22Rv1 (cell line): ENCODE measurements at regions not wholly inside any gene's neighbourhood (a gene's known extent, or its start where the extent isn't known, plus 50 kb on each side); places are given as distances from the start of the nearest gene placed in this dataset.
"Not testable (repeated sequence)": the region's sequence is repeated elsewhere in the genome, so short reads cannot be mapped to it uniquely, and the experiment has no call there.

Experiments used
- H3K27ac ChIP-seq: fragments of 450-650 bp; 2 replicates; pipeline ENCODE4 v1.5.1; 2017
- ZFX ChIP-seq: fragments of 450-650 bp; IDR thresholded peaks from 2 replicates; pipeline ENCODE4 v1.6.1; 2017; ENCODE audit warnings: antibody characterized with exemption, borderline replicate concordance
- TF ChIP-seq, protein P1 (sequence below): fragments of 450-650 bp; IDR thresholded peaks from 2 replicates; pipeline ENCODE4 v1.5.1; 2017; ENCODE audit warnings: mild to moderate bottlenecking

DNA sequence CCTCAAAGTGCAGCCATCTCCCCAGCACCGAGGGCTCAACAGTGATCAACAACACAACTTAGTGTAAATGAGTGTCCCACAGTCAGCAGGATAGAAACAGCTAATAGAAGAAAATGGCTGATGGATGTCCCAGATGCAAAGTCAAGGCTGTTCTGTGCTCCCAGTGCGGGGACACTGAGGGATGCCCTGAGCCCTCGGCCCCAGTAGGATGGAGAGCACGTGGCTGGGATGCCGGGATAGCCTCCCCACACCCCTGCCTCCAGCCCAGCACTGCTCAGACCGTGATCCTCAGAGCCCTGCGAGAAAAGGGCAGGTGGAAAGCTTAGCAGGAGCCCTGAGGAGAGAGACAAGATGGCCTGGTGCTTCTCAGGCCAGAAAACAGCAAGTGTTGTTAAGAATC lies 243.9 kb upstream of the TCERG1L start:
- H3K27ac ChIP-seq = no peak overlapping the region
- TF ChIP-seq, protein P1, sequence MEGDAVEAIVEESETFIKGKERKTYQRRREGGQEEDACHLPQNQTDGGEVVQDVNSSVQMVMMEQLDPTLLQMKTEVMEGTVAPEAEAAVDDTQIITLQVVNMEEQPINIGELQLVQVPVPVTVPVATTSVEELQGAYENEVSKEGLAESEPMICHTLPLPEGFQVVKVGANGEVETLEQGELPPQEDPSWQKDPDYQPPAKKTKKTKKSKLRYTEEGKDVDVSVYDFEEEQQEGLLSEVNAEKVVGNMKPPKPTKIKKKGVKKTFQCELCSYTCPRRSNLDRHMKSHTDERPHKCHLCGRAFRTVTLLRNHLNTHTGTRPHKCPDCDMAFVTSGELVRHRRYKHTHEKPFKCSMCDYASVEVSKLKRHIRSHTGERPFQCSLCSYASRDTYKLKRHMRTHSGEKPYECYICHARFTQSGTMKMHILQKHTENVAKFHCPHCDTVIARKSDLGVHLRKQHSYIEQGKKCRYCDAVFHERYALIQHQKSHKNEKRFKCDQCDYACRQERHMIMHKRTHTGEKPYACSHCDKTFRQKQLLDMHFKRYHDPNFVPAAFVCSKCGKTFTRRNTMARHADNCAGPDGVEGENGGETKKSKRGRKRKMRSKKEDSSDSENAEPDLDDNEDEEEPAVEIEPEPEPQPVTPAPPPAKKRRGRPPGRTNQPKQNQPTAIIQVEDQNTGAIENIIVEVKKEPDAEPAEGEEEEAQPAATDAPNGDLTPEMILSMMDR = no peak
- TF ChIP-seq ZFX = no peak

DNA sequence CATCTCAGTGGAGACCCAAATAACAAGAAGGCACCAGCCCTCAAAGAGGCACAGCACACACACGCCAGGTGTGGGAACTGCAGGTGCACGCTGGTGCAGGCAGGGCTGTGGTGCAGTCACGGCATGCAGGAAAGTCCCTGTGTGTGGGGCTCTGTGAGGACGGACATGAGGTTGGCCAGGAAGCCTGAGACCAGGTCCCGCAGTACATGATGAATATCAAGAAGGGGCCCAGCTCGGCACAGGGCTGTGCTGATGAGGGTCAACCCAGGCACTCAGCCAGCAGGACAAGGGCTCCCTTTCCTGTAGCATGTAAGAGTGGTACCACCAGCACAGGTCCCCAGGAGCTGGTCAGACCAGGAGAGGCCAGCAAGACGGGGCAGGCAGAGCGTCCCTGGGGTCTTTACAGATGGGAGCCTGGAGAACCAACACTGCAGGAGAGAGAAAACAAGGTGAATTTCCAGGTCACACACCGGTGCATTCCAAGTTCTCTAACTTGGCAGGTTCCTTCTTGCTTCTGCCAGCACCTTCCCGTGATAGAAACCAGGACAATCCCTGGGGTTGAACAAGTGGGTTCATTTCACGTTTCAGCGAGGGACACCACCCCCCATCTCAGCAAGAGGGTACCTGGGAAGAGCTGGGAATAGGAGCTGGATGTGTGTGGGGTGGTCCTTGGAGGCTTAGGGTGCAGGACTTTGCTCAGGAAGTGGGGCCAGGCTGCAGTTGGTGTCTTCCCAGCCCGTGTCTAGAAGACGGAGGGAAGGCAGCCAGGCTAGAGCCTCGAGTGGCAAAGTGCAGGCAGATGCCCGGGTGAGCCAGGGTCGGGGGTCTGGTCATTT lies 244.8 kb upstream of the TCERG1L start:
- H3K27ac ChIP-seq = no peak overlapping the region
- TF ChIP-seq ZFX = no peak
- TF ChIP-seq, protein P1 = no peak

DNA sequence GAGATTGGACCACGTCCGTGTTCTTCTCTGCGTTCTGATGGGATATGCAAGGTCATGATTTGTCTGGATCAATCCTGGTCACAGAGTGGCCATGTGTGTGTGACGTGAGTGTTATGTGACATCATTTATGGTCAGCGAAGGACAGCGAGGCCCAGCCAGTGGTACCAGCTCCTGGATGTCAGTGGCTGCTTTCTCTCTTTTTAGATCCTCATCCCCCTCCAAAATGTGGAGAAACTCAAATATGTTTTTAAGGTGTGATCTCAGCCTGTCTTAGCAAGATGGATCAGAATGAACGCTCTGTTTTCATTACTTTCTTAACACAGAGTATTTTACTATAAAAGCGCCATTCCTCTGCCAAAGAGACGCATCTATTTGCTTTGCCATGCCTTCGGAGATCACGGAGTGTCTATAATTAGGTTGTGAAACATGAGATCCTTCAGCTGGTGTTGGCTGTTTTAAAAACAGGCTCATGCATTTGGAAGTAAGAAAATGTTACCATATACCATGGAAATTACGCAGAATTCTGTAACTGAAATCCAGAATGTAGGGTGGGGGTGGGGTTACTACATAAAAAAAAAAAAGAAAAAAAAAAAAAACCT lies 245.5 kb upstream of the TCERG1L start:
- H3K27ac ChIP-seq = no peak overlapping the region
- TF ChIP-seq, protein P1 = no peak
- no peak for TF ChIP-seq ZFX

DNA sequence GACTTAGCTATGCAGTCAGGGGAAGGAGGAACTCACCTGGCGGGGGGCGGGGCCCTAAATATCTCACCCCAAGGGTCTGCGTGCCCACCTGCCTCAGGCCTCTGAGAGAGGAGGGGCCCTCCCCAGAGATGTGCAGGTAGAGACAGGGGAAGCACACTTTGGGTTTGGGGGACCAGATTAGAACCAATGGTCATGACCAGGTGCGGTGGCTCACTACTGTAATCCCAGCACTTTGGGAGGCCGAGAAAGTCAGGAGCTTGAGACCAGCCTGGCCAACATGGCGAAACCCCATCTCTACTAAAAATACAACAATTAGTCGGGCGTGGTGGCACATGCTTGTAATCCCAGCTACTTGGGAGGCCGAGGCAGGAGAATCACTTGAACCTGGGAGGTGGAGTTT lies 246.4 kb upstream of the TCERG1L start:
- not testable (repeated sequence) for H3K27ac ChIP-seq

DNA sequence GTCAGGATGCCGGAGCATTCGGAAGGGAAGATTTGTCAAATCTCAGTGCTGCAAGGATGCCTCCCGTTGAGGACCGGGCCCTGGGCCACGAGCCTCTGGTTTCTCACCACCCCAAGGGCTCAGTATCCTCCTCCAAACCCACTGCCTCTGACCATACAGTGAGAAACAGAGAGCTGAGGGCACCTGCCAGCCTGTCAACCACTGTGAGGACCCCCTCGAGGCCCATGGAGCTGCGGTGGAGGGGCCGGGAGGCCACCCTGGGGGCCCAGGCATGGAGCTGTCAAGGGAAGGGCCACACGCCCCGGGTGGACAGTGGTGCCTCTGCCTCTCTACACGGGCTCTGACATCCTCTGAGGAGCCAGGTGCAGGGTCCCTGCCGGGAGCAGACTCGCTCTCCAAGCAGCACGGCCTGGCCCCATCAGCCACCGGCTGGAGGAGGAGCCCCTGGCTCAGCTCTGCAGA lies 248.0 kb upstream of the TCERG1L start:
- no peak overlapping the region for H3K27ac ChIP-seq
- TF ChIP-seq ZFX = no peak
- TF ChIP-seq, protein P1 = no peak

DNA sequence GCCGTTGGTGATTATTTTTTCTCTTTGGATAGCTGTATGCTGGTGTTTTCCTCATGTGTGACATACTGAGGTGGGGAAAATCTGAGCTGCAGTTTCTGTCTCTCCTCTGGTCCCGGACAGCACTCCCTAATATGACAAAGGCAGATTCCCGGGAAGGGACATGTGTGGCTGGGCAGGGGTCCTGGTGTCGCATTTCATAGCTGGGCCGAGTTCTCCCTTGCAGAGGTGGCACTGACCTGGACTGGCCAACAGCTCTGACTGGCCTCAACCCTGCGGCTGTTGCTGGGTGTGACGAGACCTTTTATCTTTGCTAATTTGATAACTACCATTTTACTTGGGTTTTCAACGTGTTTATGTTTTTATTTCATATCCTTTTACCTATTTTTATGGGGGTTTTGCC lies 248.6 kb upstream of the TCERG1L start:
- no peak for TF ChIP-seq ZFX
- TF ChIP-seq, protein P1 = no peak
- no peak overlapping the region for H3K27ac ChIP-seq

DNA sequence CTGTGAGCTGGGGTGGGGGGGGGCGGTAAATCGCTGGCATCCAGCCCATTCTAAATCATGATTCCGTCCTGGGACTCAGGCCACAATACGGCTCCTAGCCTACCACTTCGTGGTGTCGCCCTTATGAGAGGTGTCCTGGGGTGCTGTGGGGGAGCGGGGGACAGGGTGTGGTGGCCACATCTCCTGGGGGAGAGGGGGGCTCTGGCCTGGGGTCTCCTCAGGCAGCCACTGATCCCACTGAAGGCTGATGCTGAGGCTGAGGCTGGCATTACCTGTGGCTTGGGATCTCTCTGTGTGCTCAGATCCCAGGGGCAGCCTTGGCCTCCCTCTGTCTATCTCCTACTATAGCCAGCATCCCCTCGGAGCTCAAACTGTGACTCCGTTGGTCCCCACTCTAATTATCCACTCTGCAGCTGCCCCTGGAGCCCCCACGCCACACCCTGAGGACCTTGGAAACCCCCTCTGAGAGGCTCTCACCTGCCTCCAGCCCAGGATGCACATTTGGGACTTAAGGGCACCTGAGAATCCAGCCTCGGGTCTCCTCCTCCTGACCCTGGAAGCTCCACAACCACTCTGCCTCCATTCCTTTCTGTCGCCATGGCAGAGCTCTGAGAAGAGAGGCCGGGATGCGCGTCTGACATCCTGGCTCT lies 249.3 kb upstream of the TCERG1L start:
- H3K27ac ChIP-seq = no peak overlapping the region
- TF ChIP-seq, protein P1 = no peak
- TF ChIP-seq ZFX = no peak
